ENCODE measurements at regions not wholly inside any gene's neighbourhood (a gene's known extent, or its start where the extent isn't known, plus 50 kb on each side); places are given as distances from the start of the nearest gene placed in this dataset.

GRCh38 chr2:56912490-56912889, 728.7 kb downstream of the CCDC85A start:
- BruUV-seq (replicated peaks) = no TSS peak
- POLR2A ChIA-PET (ENCODE audit: unreplicated experiment) = no interaction called here

GRCh38 chr2:56918790-56919189, 735.0 kb downstream of the CCDC85A start:
- intact Hi-C loops (cut with micrococcal nuclease; ENCODE audit: unreplicated experiment) = no loop called here
- H3K27me3 ChIP-seq (ENCODE audit: insufficient read depth, low read depth) = no peaks in the 10 kb centered on the region
- no peak overlapping the region for H2AFZ ChIP-seq
- CTCF ChIA-PET = no interaction called here
- no peaks in the 10 kb centered on the region for H3K9me3 ChIP-seq (ENCODE audit: insufficient read depth, low read depth)
- POLR2A ChIA-PET (ENCODE audit: unreplicated experiment) = no interaction called here
- DNase-seq = no peak
- H3K27ac ChIP-seq = no peak overlapping the region
- no peaks in the 10 kb centered on the region for H3K36me3 ChIP-seq (ENCODE audit: low read depth)
- H3K4me2 ChIP-seq = no peak overlapping the region
- no peaks in the 10 kb centered on the region for H3K4me1 ChIP-seq (replicated peaks; ENCODE audit: insufficient read depth)
- H4K20me1 ChIP-seq (ENCODE audit: insufficient read depth) = no peaks in the 10 kb centered on the region
- no peaks in the 10 kb centered on the region for H3K79me2 ChIP-seq (ENCODE audit: low read depth)
- TF ChIP-seq CTCF (conservative IDR thresholded peaks at IDR 0.05) = no peak
- no peak for TF ChIP-seq EZH2 (IDR thresholded peaks at IDR 0.05; ENCODE audit: low read depth)
- no peaks in the 10 kb centered on the region for H3K9me2 ChIP-seq (ENCODE audit: insufficient read depth)
- no peaks in the 10 kb centered on the region for H3F3A ChIP-seq (ENCODE audit: insufficient read depth, low read depth)
- no peak overlapping the region for H3K4me3 ChIP-seq
- BruUV-seq (replicated peaks) = no TSS peak

More at GRCh38 chr2:56912490-56912889, 728.7 kb downstream of the CCDC85A start:
- Histone ChIP-seq H3K36me3 (ENCODE audit: low read depth) (no peaks in the 10 kb centered on the region), H3K9me3 (ENCODE audit: insufficient read depth, low read depth) (no peaks in the 10 kb centered on the region), H3K27me3 (ENCODE audit: insufficient read depth, low read depth) (no peaks in the 10 kb centered on the region), H2AFZ (peak overlapping the region; percentile 24; the same call in 1 of the 2 replicates), H3K9me2 (ENCODE audit: insufficient read depth) (no peaks in the 10 kb centered on the region), H3K4me2 (no peak overlapping the region), H3F3A (ENCODE audit: insufficient read depth, low read depth) (no peaks in the 10 kb centered on the region), H3K27ac (no peak overlapping the region), H3K79me2 (ENCODE audit: low read depth) (no peaks in the 10 kb centered on the region), H4K20me1 (ENCODE audit: insufficient read depth) (no peaks in the 10 kb centered on the region), H3K4me1 (replicated peaks; ENCODE audit: insufficient read depth) (no peaks in the 10 kb centered on the region), H3K4me3 (no peak overlapping the region)
- TF ChIP-seq CTCF (conservative IDR thresholded peaks at IDR 0.05) (no peak), EZH2 (IDR thresholded peaks at IDR 0.05; ENCODE audit: low read depth) (no peak)
- no peak for DNase-seq
- intact Hi-C loops (cut with micrococcal nuclease; ENCODE audit: unreplicated experiment) = no loop called here
- CTCF ChIA-PET = no interaction called here

GRCh38 chr2:56933976-56934375, 750.2 kb downstream of the CCDC85A start:
- CTCF ChIA-PET = no interaction called here
- Histone ChIP-seq H3K9me2 (ENCODE audit: insufficient read depth) (no peaks in the 10 kb centered on the region), H3K9me3 (ENCODE audit: insufficient read depth, low read depth) (no peaks in the 10 kb centered on the region), H3K4me1 (replicated peaks; ENCODE audit: insufficient read depth) (no peaks in the 10 kb centered on the region), H3K4me3 (no peak overlapping the region), H3K36me3 (ENCODE audit: low read depth) (no peaks in the 10 kb centered on the region), H3F3A (ENCODE audit: insufficient read depth, low read depth) (no peaks in the 10 kb centered on the region), H3K27ac (no peak overlapping the region), H2AFZ (no peak overlapping the region), H3K4me2 (no peak overlapping the region), H4K20me1 (ENCODE audit: insufficient read depth) (no peaks in the 10 kb centered on the region), H3K79me2 (ENCODE audit: low read depth) (no peaks in the 10 kb centered on the region), H3K27me3 (ENCODE audit: insufficient read depth, low read depth) (no peaks in the 10 kb centered on the region)
- intact Hi-C loops (cut with micrococcal nuclease; ENCODE audit: unreplicated experiment) = no loop called here
- DNase-seq = no peak
- POLR2A ChIA-PET (ENCODE audit: unreplicated experiment) = no interaction called here
- no TSS peak for BruUV-seq (replicated peaks)
- no peak for TF ChIP-seq CTCF (conservative IDR thresholded peaks at IDR 0.05)
- TF ChIP-seq EZH2 (IDR thresholded peaks at IDR 0.05; ENCODE audit: low read depth) = no peak

Measured in PC-9 (cell line).